HL-60 (cell line): ENCODE measurements at regions not wholly inside any gene's neighbourhood (a gene's known extent, or its start where the extent isn't known, plus 50 kb on each side); places are given as distances from the start of the nearest gene placed in this dataset.

ENCODE experiments used
- DNase-seq, 2 experiments: peaks; one replicate each; pipeline ENCODE4 v3.0.0-alpha.2; 2010 to 2020; ENCODE audit warnings: low read depth in 1 of 2, low spot score in 1 of 2
- H3K27ac ChIP-seq: fragments of 250-450 bp; sonication (Bioruptor Pico); replicated peaks from 2 replicates; pipeline ENCODE4 v1.5.1; 2020; ENCODE audit warnings: mild to moderate bottlenecking, moderate library complexity
- H3K27me3 ChIP-seq: fragments of 250-450 bp; sonication (Bioruptor Pico); 2 replicates; pipeline ENCODE4 v1.5.1; 2021; ENCODE audit warnings: mild to moderate bottlenecking, moderate library complexity; ENCODE audit not compliant: insufficient read depth, poor library complexity, severe bottlenecking
- H3K4me3 ChIP-seq: replicated peaks from 2 replicates; pipeline ENCODE4 v1.5.1; 2011; ENCODE audit warnings: mild to moderate bottlenecking, control low read depth, low read length; ENCODE audit not compliant: insufficient read depth
- CTCF ChIP-seq: IDR thresholded peaks from one replicate; pipeline ENCODE4 v1.5.1; 2011; ENCODE audit warnings: low read length, control low read depth, inconsistent platforms; ENCODE audit not compliant: insufficient read depth
- GABPA ChIP-seq: IDR thresholded peaks from 2 replicates; pipeline ENCODE4 v1.6.1; 2012; ENCODE audit warnings: low read depth
- POLR2AphosphoS5 ChIP-seq: IDR thresholded peaks from 2 replicates; pipeline ENCODE4 v1.6.1; 2012; ENCODE audit warnings: low read depth
- REST ChIP-seq: IDR thresholded peaks from 2 replicates; pipeline ENCODE4 v1.6.1; 2012; ENCODE audit warnings: low read depth; ENCODE audit not compliant: insufficient replicate concordance
- SPI1 ChIP-seq: IDR thresholded peaks from 2 replicates; pipeline ENCODE4 v1.6.1; 2012; ENCODE audit warnings: low read depth, mild to moderate bottlenecking, borderline replicate concordance

GRCh38 chr13:50724913-50725312 is 118.6 kb downstream of the DLEU7 start:
- no peaks in the 10 kb centered on the region for H3K27me3 ChIP-seq
- no peak overlapping the region for H3K4me3 ChIP-seq
- H3K27ac ChIP-seq: no peak overlapping the region
- no peak for TF ChIP-seq POLR2AphosphoS5
- no peak for TF ChIP-seq GABPA
- no peak for TF ChIP-seq CTCF
- TF ChIP-seq REST: no peak
- TF ChIP-seq SPI1: no peak
- no peak for DNase-seq

DNA sequence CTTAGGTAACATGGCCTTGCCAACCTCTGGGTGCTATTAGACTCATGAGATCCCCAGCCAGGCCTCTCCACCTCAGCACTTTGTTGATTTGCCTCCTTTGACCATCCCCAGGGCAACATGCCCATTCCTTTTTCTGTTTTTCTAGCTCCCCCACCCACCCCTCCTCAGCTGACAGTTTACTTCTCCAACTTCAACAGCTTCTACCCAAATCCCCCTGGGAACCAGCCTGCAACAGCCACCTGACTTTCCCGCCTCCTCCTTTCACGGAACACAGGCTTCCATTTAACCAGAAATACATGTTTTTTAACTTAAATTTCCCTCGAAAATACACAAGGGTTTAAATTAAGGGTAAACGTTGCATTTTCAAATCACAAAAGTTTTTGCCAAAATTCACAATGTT is 117.3 kb downstream of the DLEU7 start:
- no peak for DNase-seq
- Histone ChIP-seq H3K4me3 (no peak overlapping the region), H3K27me3 (no peaks in the 10 kb centered on the region), H3K27ac (no peak overlapping the region)
- TF ChIP-seq POLR2AphosphoS5 (no peak), REST (no peak), SPI1 (no peak), CTCF (no peak), GABPA (no peak)

DNA sequence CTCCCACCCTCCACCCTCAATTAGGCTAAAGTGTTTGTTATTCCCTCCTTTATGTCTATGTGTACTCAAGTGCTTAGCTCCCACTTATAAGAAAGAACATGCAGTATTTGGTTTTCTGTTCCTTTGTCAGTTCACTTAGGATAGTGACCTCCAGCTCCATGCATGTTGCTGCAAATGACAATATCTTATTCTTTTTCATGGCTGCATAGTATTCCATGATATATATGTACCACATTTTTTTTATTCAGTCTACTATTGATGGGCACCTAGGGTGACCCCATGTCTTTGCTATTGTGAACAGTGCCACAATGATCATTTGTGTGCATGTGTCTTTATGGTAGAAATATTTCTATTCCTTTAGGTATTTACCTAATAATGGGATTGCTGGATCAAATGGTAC is 114.3 kb downstream of the DLEU7 start:
- TF ChIP-seq GABPA (no peak), SPI1 (no peak), CTCF (no peak)
- H3K27me3 ChIP-seq: no peaks in the 10 kb centered on the region
- H3K4me3 ChIP-seq: no peak overlapping the region
- no peak for DNase-seq
- H3K27ac ChIP-seq: no peak overlapping the region

DNA sequence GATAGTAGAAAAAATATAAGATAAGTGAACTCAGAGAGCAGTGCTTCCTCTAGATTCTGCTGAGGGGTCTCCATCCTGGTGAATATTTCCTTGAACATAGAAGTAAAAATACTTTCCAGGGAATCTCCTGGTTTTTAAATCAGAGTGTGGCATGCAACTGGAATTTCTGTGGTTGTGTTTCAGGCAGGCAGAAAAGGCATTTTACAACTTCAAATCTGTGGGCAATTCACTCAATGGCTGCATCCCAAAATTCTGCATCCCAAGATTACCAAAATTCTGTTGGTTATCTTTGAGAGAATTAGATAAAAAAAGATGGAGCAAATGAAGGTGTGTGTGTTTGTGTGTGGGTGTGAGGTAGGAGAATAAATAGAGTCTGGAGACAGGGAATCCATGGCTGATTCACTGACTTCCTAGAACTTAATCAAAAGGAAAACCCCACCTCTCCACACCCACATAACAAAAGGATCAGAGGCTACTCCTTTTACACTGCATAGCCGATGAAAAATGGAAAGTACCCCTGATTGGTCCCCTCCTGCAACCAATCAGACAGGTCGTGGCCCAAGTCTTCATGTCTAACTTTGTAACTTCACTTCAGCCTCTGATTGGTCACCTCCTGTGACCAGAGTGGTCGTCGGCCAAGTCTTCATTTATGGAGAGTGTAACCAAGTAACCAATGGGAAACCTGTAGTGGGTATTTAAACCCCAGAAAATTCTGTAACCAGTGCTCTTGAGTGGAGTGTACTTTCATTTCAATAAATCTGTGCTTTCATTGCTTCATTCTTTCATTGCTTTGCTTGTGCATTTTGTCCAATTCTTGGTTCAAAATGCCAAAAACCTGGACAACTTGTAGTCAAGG is 112.8 kb downstream of the DLEU7 start:
- Histone ChIP-seq H3K4me3 (no peak overlapping the region), H3K27ac (no peak overlapping the region), H3K27me3 (no peaks in the 10 kb centered on the region)
- no peak for DNase-seq
- no peak for TF ChIP-seq SPI1
- no peak for TF ChIP-seq CTCF
